H1 (cell line): ENCODE measurements at regions not wholly inside any gene's neighbourhood (a gene's known extent, or its start where the extent isn't known, plus 50 kb on each side); places are given as distances from the start of the nearest gene placed in this dataset.

Experiments used
- CTCF ChIA-PET: fragments of 300-600 bp; sonication (Branson Sonifier 250); formaldehyde crosslinking; loops from one replicate; lab custom pipeline; 2021; ENCODE audit not compliant: partially characterized antibody; lab: Charles Lee
- POLR2A ChIA-PET: fragments of 300-600 bp; sonication (Branson Sonifier 250); formaldehyde crosslinking; loops from one replicate; lab custom pipeline; 2021; ENCODE audit warnings: inconsistent platforms; ENCODE audit not compliant: partially characterized antibody; lab: Charles Lee
- DNase-seq, 2 experiments: peaks; one replicate each; pipeline versions ENCODE4 v3.0.0 to v3.0.0-alpha.2; 2010 to 2022; ENCODE audit warnings: low spot score in 2 of 2, low read depth in 1 of 2, mixed read lengths in 1 of 2
- FAIRE-seq: peaks from 2 replicates; lab custom pipeline; 2011; peaks lifted over from hg19 to GRCh38; lab: Jason Lieb, UNC
- H2AFZ ChIP-seq: 2 replicates; pipeline ENCODE4 v1.8.1; 2012; ENCODE audit warnings: low read length, inconsistent platforms
- H2AK5ac ChIP-seq: 2 replicates; pipeline ENCODE4 v1.6.1; 2013; ENCODE audit warnings: low read depth, low read length
- H2BK120ac ChIP-seq: replicated peaks from 2 replicates; pipeline ENCODE3; 2013; ENCODE audit warnings: low read depth, low read length, inconsistent platforms
- H2BK12ac ChIP-seq: 2 replicates; pipeline ENCODE4 v1.6.1; 2013; ENCODE audit warnings: low read depth, low read length
- H2BK15ac ChIP-seq: 2 replicates; pipeline ENCODE4 v1.6.1; 2013; ENCODE audit warnings: low read length
- H2BK20ac ChIP-seq: 2 replicates; pipeline ENCODE4 v1.6.1; 2013; ENCODE audit warnings: low read length
- H2BK5ac ChIP-seq: 2 replicates; pipeline ENCODE4 v1.6.1; 2013; ENCODE audit warnings: low read depth, low read length
- H3K14ac ChIP-seq: 2 replicates; pipeline ENCODE4 v1.6.1; 2013; ENCODE audit warnings: inconsistent platforms; ENCODE audit not compliant: insufficient read length
- H3K18ac ChIP-seq: 2 replicates; pipeline ENCODE4 v1.6.1; 2013; ENCODE audit warnings: low read length; ENCODE audit errors: extremely low read depth
- H3K23ac ChIP-seq: 2 replicates; pipeline ENCODE4 v1.6.1; 2013; ENCODE audit warnings: inconsistent platforms; ENCODE audit not compliant: insufficient read length
- H3K23me2 ChIP-seq: 2 replicates; pipeline ENCODE4 v1.6.1; 2013; ENCODE audit warnings: low read depth, low read length
- H3K27ac ChIP-seq: 2 replicates; pipeline ENCODE4 v1.6.1; 2011; ENCODE audit warnings: low read depth, low read length, inconsistent platforms
- H3K27me3 ChIP-seq, 4 experiments: replicated peaks in 1 of 4; 1 replicate in 1 of 4; 2 replicates in 3 of 4; pipeline versions ENCODE4 v1.6.1 to v1.8.1; 2011 to 2013; ENCODE audit warnings: low read length in 3 of 4, mild to moderate bottlenecking in 3 of 4, inconsistent platforms in 2 of 4, mixed read lengths in 2 of 4, moderate library complexity in 1 of 4; ENCODE audit not compliant: control insufficient read depth in 3 of 4, insufficient read depth in 3 of 4; ENCODE audit errors: extremely low read depth in 1 of 4
- H3K36me3 ChIP-seq, 4 experiments: 2 replicates each; pipeline versions ENCODE4 v1.6.1 to v1.8.1; 2011 to 2013; ENCODE audit warnings: mild to moderate bottlenecking in 4 of 4, low read length in 3 of 4, moderate library complexity in 2 of 4, control low read depth in 1 of 4, inconsistent platforms in 1 of 4; ENCODE audit not compliant: insufficient read depth in 4 of 4, control insufficient read depth in 2 of 4
- H3K4ac ChIP-seq: replicated peaks from 2 replicates; pipeline ENCODE3; 2013; ENCODE audit warnings: low read length, low read depth, mixed read lengths, inconsistent platforms; ENCODE audit not compliant: insufficient read length
- H3K4me1 ChIP-seq, 4 experiments: replicated peaks in 1 of 4; 1 replicate in 1 of 4; 2 replicates in 3 of 4; pipeline versions ENCODE4 v1.6.1 to v1.8.1; 2011 to 2013; ENCODE audit warnings: low read length in 3 of 4, inconsistent platforms in 2 of 4, mixed read lengths in 1 of 4; ENCODE audit not compliant: insufficient read depth in 4 of 4, control insufficient read depth in 3 of 4
- H3K4me2 ChIP-seq, 2 experiments: 2 replicates each; pipeline versions ENCODE4 v1.6.1 to v1.8.1; 2011 to 2013; ENCODE audit warnings: low read depth in 2 of 2, low read length in 2 of 2, control low read depth in 1 of 2, inconsistent platforms in 1 of 2, mild to moderate bottlenecking in 1 of 2; ENCODE audit not compliant: insufficient read depth in 1 of 2
- H3K4me3 ChIP-seq, 4 experiments: fragments of 200-600, 300-600 bp in 1 of 4; sonication (generic), shearing (Covaris generic), sonication (Bioruptor Twin) in 1 of 4; 2 replicates each; pipeline versions ENCODE4 v1.5.1 to v1.8.1; 2011 to 2016; ENCODE audit warnings: low read length in 4 of 4, low read depth in 3 of 4, control low read depth in 2 of 4, inconsistent platforms in 2 of 4, mild to moderate bottlenecking in 2 of 4, mixed read lengths in 1 of 4, moderate library complexity in 1 of 4; ENCODE audit not compliant: insufficient read depth in 2 of 4; ENCODE audit errors: extremely low read depth in 1 of 4
- H3K56ac ChIP-seq: replicated peaks from 2 replicates; pipeline ENCODE3; 2013; ENCODE audit warnings: low read depth, mild to moderate bottlenecking, mixed read lengths, low read length, inconsistent platforms; ENCODE audit not compliant: insufficient read length
- H3K79me1 ChIP-seq: 2 replicates; pipeline ENCODE4 v1.6.1; 2013; ENCODE audit warnings: low read depth, low read length, control low read depth
- H3K79me2 ChIP-seq, 2 experiments: 2 replicates each; pipeline versions ENCODE4 v1.6.1 to v1.8.1; 2012 to 2013; ENCODE audit warnings: low read length in 2 of 2, mild to moderate bottlenecking in 2 of 2, inconsistent platforms in 1 of 2; ENCODE audit not compliant: insufficient read depth in 2 of 2, control insufficient read depth in 1 of 2
- H3K9ac ChIP-seq, 4 experiments: replicated peaks in 1 of 4; 1 replicate in 1 of 4; 2 replicates in 3 of 4; pipeline versions ENCODE4 v1.6.1 to v1.8.1; 2011 to 2013; ENCODE audit warnings: low read depth in 3 of 4, low read length in 3 of 4, control low read depth in 2 of 4, mild to moderate bottlenecking in 2 of 4, moderate library complexity in 2 of 4, inconsistent platforms in 1 of 4; ENCODE audit errors: extremely low read depth in 1 of 4
- H3K9me3 ChIP-seq, 2 experiments: 2 replicates each; pipeline versions ENCODE4 v1.6.1 to v1.8.1; 2012 to 2013; ENCODE audit warnings: mild to moderate bottlenecking in 2 of 2, moderate library complexity in 2 of 2, control low read depth in 1 of 2, inconsistent platforms in 1 of 2, low read depth in 1 of 2, low read length in 1 of 2, mixed read lengths in 1 of 2; ENCODE audit not compliant: insufficient read depth in 2 of 2
- H4K20me1 ChIP-seq, 2 experiments: replicated peaks in 1 of 2; 2 replicates each; pipeline versions ENCODE3 to v1.8.1; 2011 to 2013; ENCODE audit warnings: inconsistent platforms in 2 of 2, low read length in 2 of 2, mild to moderate bottlenecking in 1 of 2; ENCODE audit not compliant: insufficient read depth in 2 of 2, control insufficient read depth in 1 of 2
- H4K5ac ChIP-seq: 2 replicates; pipeline ENCODE4 v1.6.1; 2013; ENCODE audit warnings: low read length, low read depth, mixed read lengths, inconsistent platforms; ENCODE audit not compliant: insufficient read length
- H4K8ac ChIP-seq: 2 replicates; pipeline ENCODE4 v1.8.0; 2013; ENCODE audit warnings: mild to moderate bottlenecking, moderate library complexity, low read length, inconsistent platforms; ENCODE audit not compliant: insufficient read depth; ENCODE audit errors: extremely low read depth
- H4K91ac ChIP-seq: replicated peaks from 2 replicates; pipeline ENCODE3; 2013; ENCODE audit warnings: low read length, mixed read lengths, inconsistent platforms; ENCODE audit not compliant: insufficient read length
- BRCA1 ChIP-seq: IDR thresholded peaks from 2 replicates; pipeline ENCODE4 v1.6.1; 2012; ENCODE audit warnings: low read depth, low read length, improper control_type of control experiment
- CBX5 ChIP-seq: fragments of 300-800, 300-1000 bp; sonication (generic); IDR thresholded peaks from 2 replicates; pipeline ENCODE4 v1.7.1; 2016; ENCODE audit warnings: antibody characterized with exemption, low read length, low read depth
- EZH2 ChIP-seq: fragments of 200-600 bp; sonication (generic); IDR thresholded peaks from 2 replicates; pipeline ENCODE4 v1.7.1; 2012; ENCODE audit warnings: low read depth, mild to moderate bottlenecking, moderate library complexity, low read length, inconsistent platforms; ENCODE audit not compliant: severe bottlenecking
- JUN ChIP-seq: IDR thresholded peaks from 2 replicates; pipeline ENCODE4 v1.6.1; 2011; ENCODE audit warnings: low read depth, mild to moderate bottlenecking, improper control_type of control experiment, low read length
- JUND ChIP-seq: IDR thresholded peaks from 2 replicates; pipeline ENCODE4 v1.6.1; 2011; ENCODE audit warnings: mild to moderate bottlenecking, improper control_type of control experiment, low read length
- POU5F1 ChIP-seq: IDR thresholded peaks from 2 replicates; pipeline ENCODE4 v1.6.1; 2011; ENCODE audit warnings: low read depth, mild to moderate bottlenecking, low read length, moderate library complexity
- RAD21 ChIP-seq, 2 experiments: IDR thresholded peaks in 1 of 2; conservative IDR thresholded peaks in 1 of 2; 2 replicates each; pipeline ENCODE4 v1.6.1; 2011; ENCODE audit warnings: low read depth in 2 of 2, low read length in 2 of 2, improper control_type of control experiment in 1 of 2, inconsistent platforms in 1 of 2, mild to moderate bottlenecking in 1 of 2, moderate library complexity in 1 of 2
- RXRA ChIP-seq: IDR thresholded peaks from 2 replicates; pipeline ENCODE4 v1.6.1; 2011; ENCODE audit warnings: low read depth, mild to moderate bottlenecking, low read length, moderate library complexity; ENCODE audit not compliant: insufficient read depth
- SAP30 ChIP-seq: fragments of 300-600 bp; sonication (generic); IDR thresholded peaks from 2 replicates; pipeline ENCODE4 v1.7.1; 2012; ENCODE audit warnings: low read length, moderate library complexity, mild to moderate bottlenecking, inconsistent platforms; ENCODE audit not compliant: insufficient read depth, insufficient replicate concordance
- SP1 ChIP-seq: IDR thresholded peaks from 2 replicates; pipeline ENCODE4 v1.6.1; 2011; ENCODE audit warnings: low read depth, low read length
- YY1 ChIP-seq: IDR thresholded peaks from 2 replicates; pipeline ENCODE4 v1.6.1; 2011; ENCODE audit warnings: low read depth, mild to moderate bottlenecking, low read length
- ZNF274 ChIP-seq: IDR thresholded peaks from 2 replicates; pipeline ENCODE4 v1.7.0; 2012; ENCODE audit warnings: low read length, borderline replicate concordance; ENCODE audit errors: extremely low read depth
- WGBS, 2 experiments: shearing (Covaris generic) in 1 of 2; methylation state at CpG; one replicate each; pipeline versions ENCODE4 v1.1.6 to v1.1.7; 2013 to 2015; ENCODE audit warnings: low lambda C conversion rate in 2 of 2, mixed read lengths in 2 of 2, inconsistent platforms in 1 of 2, low coverage in 1 of 2, missing lambda C conversion rate in 1 of 2; ENCODE audit not compliant: insufficient replicate concordance in 2 of 2, insufficient coverage in 1 of 2, insufficient read length in 1 of 2; ENCODE audit errors: extremely low coverage in 1 of 2, missing lambda C conversion rate in 1 of 2; 5-methylcytosine and 5-hydroxymethylcytosine counted together
- TF ChIP-seq, protein P1 (sequence below): IDR thresholded peaks from 2 replicates; pipeline ENCODE4 v1.6.1; 2012; ENCODE audit warnings: inconsistent platforms
- TF ChIP-seq, protein P2 (sequence below): IDR thresholded peaks from 2 replicates; pipeline ENCODE4 v1.6.1; 2011; ENCODE audit warnings: low read depth, mild to moderate bottlenecking, low read length; ENCODE audit not compliant: insufficient read depth

- CTCF ChIA-PET = interaction anchor here (2.7 kb wide), 1 partner anchor 19 kb away, joined by 7 read pairs; no protein-coding TSS in a partner anchor
- H3K36me3 ChIP-seq = no peaks in the 10 kb centered on the region
- H3K9me3 ChIP-seq = peaks cover 6 to 11% of the 10 kb centered on the region in 2 experiments; a peak in 2 of 4 replicates
- no peak overlapping the region for H3K14ac ChIP-seq
- H3K23me2 ChIP-seq = no peaks in the 10 kb centered on the region
- H3K23ac ChIP-seq = no peak overlapping the region
- no peak overlapping the region for H4K5ac ChIP-seq
- no peaks in the 10 kb centered on the region for H3K27me3 ChIP-seq
- H2BK5ac ChIP-seq = no peak overlapping the region
- H3K18ac ChIP-seq = no peak overlapping the region
- no peaks in the 10 kb centered on the region for H4K20me1 ChIP-seq
- DNase-seq (no peak), FAIRE-seq (no peak)
- H2BK15ac ChIP-seq = no peak overlapping the region
- H3K79me2 ChIP-seq = no peaks in the 10 kb centered on the region
- H2BK20ac ChIP-seq = no peak overlapping the region
- H4K8ac ChIP-seq = no peak overlapping the region
- no peak for TF ChIP-seq YY1
- TF ChIP-seq, protein P1, sequence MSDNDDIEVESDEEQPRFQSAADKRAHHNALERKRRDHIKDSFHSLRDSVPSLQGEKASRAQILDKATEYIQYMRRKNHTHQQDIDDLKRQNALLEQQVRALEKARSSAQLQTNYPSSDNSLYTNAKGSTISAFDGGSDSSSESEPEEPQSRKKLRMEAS = no peak
- TF ChIP-seq SAP30 = no peak
- no peak for TF ChIP-seq EZH2
- TF ChIP-seq, protein P2, sequence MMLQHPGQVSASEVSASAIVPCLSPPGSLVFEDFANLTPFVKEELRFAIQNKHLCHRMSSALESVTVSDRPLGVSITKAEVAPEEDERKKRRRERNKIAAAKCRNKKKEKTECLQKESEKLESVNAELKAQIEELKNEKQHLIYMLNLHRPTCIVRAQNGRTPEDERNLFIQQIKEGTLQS = no peak
- TF ChIP-seq SP1 = no peak
- TF ChIP-seq JUND = no peak
- TF ChIP-seq BRCA1 = no peak
- no peak for TF ChIP-seq RXRA
- no peak for TF ChIP-seq CBX5
- no peak for TF ChIP-seq ZNF274
- TF ChIP-seq RAD21 (IDR thresholded peaks at IDR 0.05 in 1 of 2, conservative IDR thresholded peaks at IDR 0.05 in 1 of 2; ENCODE audit: low read depth in 2 of 2, low read length in 2 of 2) = no peak
- TF ChIP-seq JUN = no peak
- TF ChIP-seq POU5F1 = no peak
- TF ChIP-seq, all 59 proteins: peak for 0
- Histone ChIP-seq H3K4ac (no peak overlapping the region), H2BK120ac (no peak overlapping the region), H3K27ac (no peak overlapping the region), H4K91ac (no peak overlapping the region), H3K4me3 (no peak overlapping the region), H2BK12ac (no peak overlapping the region), H2AK5ac (no peak overlapping the region), H3K9ac (no peak overlapping the region), H3K56ac (no peak overlapping the region), H3K4me2 (no peak overlapping the region), H2AFZ (no peak overlapping the region), H3K4me1 (no peaks in the 10 kb centered on the region), H3K79me1 (no peaks in the 10 kb centered on the region)
- POLR2A ChIA-PET = no interaction called here
- WGBS, 2 experiments = 4% methylated on average over 1 of the region's 1 CpG; no CpG with 5 or more reads in 1 of the 2 experiments
These were observed 412.4 kb upstream of the CAMK1G start for GRCh38 chr1:209171151-209171550.
